IMR-90 (cell line): ENCODE measurements at regions not wholly inside any gene's neighbourhood (a gene's known extent, or its start where the extent isn't known, plus 50 kb on each side); places are given as distances from the start of the nearest gene placed in this dataset.

ENCODE experiments used
- ATAC-seq: fragments of 200-7000 bp; cut with Tn5 transposase; 2 replicates; pipeline ENCODE4 v1.9.1; 2020; ENCODE audit warnings: low read depth, mild to moderate bottlenecking, moderate library complexity
- BruUV-seq: library from RNA; stranded (reverse); fragments of 400-500 nt; replicated peaks from 2 replicates; lab custom pipeline; 2021; lab: Mats Ljungman, UMichigan
- CTCF ChIA-PET: fragments of 300-600 bp; formaldehyde crosslinking; extraction: SDS; loops from one replicate; lab custom pipeline; 2021; ENCODE audit warnings: antibody characterized with exemption; lab: Yijun Ruan, JAX
- POLR2A ChIA-PET: fragments of 300-600 bp; sonication (Branson Sonifier 250); formaldehyde crosslinking; loops from one replicate; lab custom pipeline; 2022; ENCODE audit warnings: antibody characterized with exemption; ENCODE audit not compliant: unreplicated experiment; lab: Charles Lee
- DNase-seq: peaks from one replicate; pipeline ENCODE4 v3.0.0; 2013
- H2AFZ ChIP-seq: replicated peaks from 2 replicates; pipeline ENCODE3; 2013; ENCODE audit warnings: low read length, mild to moderate bottlenecking; ENCODE audit not compliant: poor library complexity
- H2AK5ac ChIP-seq: 2 replicates; pipeline ENCODE4 v1.6.1; 2013; ENCODE audit warnings: low read depth, low read length, inconsistent platforms
- H2AK9ac ChIP-seq: replicated peaks from 2 replicates; pipeline ENCODE3; 2013; ENCODE audit warnings: mild to moderate bottlenecking, low read depth, low read length, moderate library complexity; ENCODE audit not compliant: poor library complexity
- H2BK120ac ChIP-seq: 2 replicates; pipeline ENCODE4 v1.6.1; 2013; ENCODE audit warnings: low read depth, low read length, inconsistent platforms
- H2BK15ac ChIP-seq: 3 replicates; pipeline ENCODE4 v1.6.1; 2013; ENCODE audit warnings: low read depth, low read length, inconsistent platforms
- H2BK20ac ChIP-seq: 2 replicates; pipeline ENCODE4 v1.6.1; 2013; ENCODE audit warnings: low read depth, mild to moderate bottlenecking, inconsistent platforms, low read length, moderate library complexity
- H2BK5ac ChIP-seq: 2 replicates; pipeline ENCODE4 v1.6.1; 2013; ENCODE audit warnings: mild to moderate bottlenecking, low read depth, low read length, inconsistent platforms; ENCODE audit not compliant: poor library complexity, severe bottlenecking
- H3K14ac ChIP-seq: replicated peaks from 2 replicates; pipeline ENCODE4 v1.6.1; 2013; ENCODE audit warnings: low read depth, low read length, inconsistent platforms
- H3K18ac ChIP-seq: 2 replicates; pipeline ENCODE4 v1.6.1; 2013; ENCODE audit warnings: low read depth, low read length, control low read depth
- H3K23ac ChIP-seq: 2 replicates; pipeline ENCODE4 v1.6.1; 2013; ENCODE audit warnings: low read depth, low read length, inconsistent platforms
- H3K27ac ChIP-seq: 2 replicates; pipeline ENCODE4 v1.5.1; 2013; ENCODE audit warnings: mild to moderate bottlenecking, control low read depth, low read length; ENCODE audit not compliant: insufficient read depth
- H3K27me3 ChIP-seq: 2 replicates; pipeline ENCODE4 v1.6.1; 2013; ENCODE audit warnings: low read length; ENCODE audit not compliant: control insufficient read depth, insufficient read depth
- H3K36me3 ChIP-seq: 2 replicates; pipeline ENCODE4 v1.6.1; 2013; ENCODE audit warnings: low read length, mixed read lengths; ENCODE audit not compliant: control insufficient read depth, insufficient read depth
- H3K4ac ChIP-seq: 2 replicates; pipeline ENCODE4 v1.6.1; 2013; ENCODE audit warnings: low read depth, low read length, inconsistent platforms
- H3K4me1 ChIP-seq: 2 replicates; pipeline ENCODE4 v1.6.1; 2013; ENCODE audit warnings: low read length, mixed read lengths; ENCODE audit not compliant: control insufficient read depth, insufficient read depth
- H3K4me2 ChIP-seq: 2 replicates; pipeline ENCODE4 v1.6.1; 2013; ENCODE audit warnings: low read depth, mild to moderate bottlenecking, control low read depth, low read length, moderate library complexity
- H3K4me3 ChIP-seq: 2 replicates; pipeline ENCODE4 v1.5.1; 2013; ENCODE audit warnings: low read depth, mild to moderate bottlenecking, control low read depth, low read length, moderate library complexity; ENCODE audit not compliant: insufficient read depth
- H3K56ac ChIP-seq: 2 replicates; pipeline ENCODE4 v1.6.1; 2013; ENCODE audit warnings: low read length, inconsistent platforms; ENCODE audit not compliant: insufficient read depth; ENCODE audit errors: extremely low read depth
- H3K79me1 ChIP-seq, 2 experiments: 2 replicates each; pipeline ENCODE4 v1.6.1; 2013; ENCODE audit warnings: low read length in 2 of 2, inconsistent platforms in 1 of 2, low read depth in 1 of 2
- H3K9ac ChIP-seq: 2 replicates; pipeline ENCODE4 v1.6.1; 2013; ENCODE audit warnings: low read depth, low read length, control low read depth
- H3K9me1 ChIP-seq: 2 replicates; pipeline ENCODE4 v1.6.1; 2013; ENCODE audit warnings: low read length, inconsistent platforms; ENCODE audit not compliant: insufficient read depth
- H3K9me3 ChIP-seq: 2 replicates; pipeline ENCODE4 v1.6.1; 2013; ENCODE audit warnings: low read length; ENCODE audit not compliant: control insufficient read depth, insufficient read depth
- H4K20me1 ChIP-seq: 2 replicates; pipeline ENCODE4 v1.6.1; 2013; ENCODE audit warnings: low read length, inconsistent platforms; ENCODE audit not compliant: insufficient read depth
- H4K5ac ChIP-seq: 2 replicates; pipeline ENCODE4 v1.6.1; 2013; ENCODE audit warnings: mild to moderate bottlenecking, low read depth, low read length, control low read depth
- H4K8ac ChIP-seq, 2 experiments: 2 replicates each; pipeline ENCODE4 v1.6.1; 2013; ENCODE audit warnings: low read depth in 2 of 2, low read length in 2 of 2, control low read depth in 1 of 2, inconsistent platforms in 1 of 2
- H4K91ac ChIP-seq: 2 replicates; pipeline ENCODE4 v1.6.1; 2013; ENCODE audit warnings: low read depth, low read length, inconsistent platforms; ENCODE audit not compliant: insufficient read depth
- BHLHE40 ChIP-seq: fragments of 150-350 bp; IDR thresholded peaks from 2 replicates; pipeline ENCODE4 v1.6.1; 2016; ENCODE audit warnings: mild to moderate bottlenecking, low read depth, low read length
- CEBPB ChIP-seq: IDR thresholded peaks from 2 replicates; pipeline ENCODE4 v1.6.1; 2012; ENCODE audit warnings: low read depth, low read length, improper control_type of control experiment
- CHD1 ChIP-seq: IDR thresholded peaks from 2 replicates; pipeline ENCODE4 v1.6.1; 2012; ENCODE audit warnings: low read depth, low read length, improper control_type of control experiment
- CTCF ChIP-seq: conservative IDR thresholded peaks from 2 replicates; pipeline ENCODE4 v1.5.1; 2012; ENCODE audit warnings: mild to moderate bottlenecking, low read depth, low read length, improper control_type of control experiment
- ELK1 ChIP-seq: fragments of 150-350 bp; IDR thresholded peaks from 2 replicates; pipeline ENCODE4 v1.6.1; 2016; ENCODE audit warnings: low read depth, mild to moderate bottlenecking, low read length, moderate library complexity, borderline replicate concordance
- FOS ChIP-seq: fragments of 150-350 bp; IDR thresholded peaks from 2 replicates; pipeline ENCODE4 v1.6.1; 2016; ENCODE audit warnings: low read depth, low read length
- MAFK ChIP-seq: IDR thresholded peaks from 2 replicates; pipeline ENCODE4 v1.6.1; 2012; ENCODE audit warnings: low read depth, low read length, improper control_type of control experiment
- MAZ ChIP-seq: IDR thresholded peaks from 2 replicates; pipeline ENCODE4 v1.6.1; 2012; ENCODE audit warnings: low read depth, mild to moderate bottlenecking, low read length, improper control_type of control experiment, moderate library complexity, borderline replicate concordance
- MXI1 ChIP-seq: IDR thresholded peaks from 2 replicates; pipeline ENCODE4 v1.6.1; 2012; ENCODE audit warnings: low read depth, mild to moderate bottlenecking, low read length, moderate library complexity, borderline replicate concordance
- NFE2L2 ChIP-seq: fragments of 150-350 bp; IDR thresholded peaks from 2 replicates; pipeline ENCODE4 v1.6.1; 2016; ENCODE audit warnings: low read depth, mild to moderate bottlenecking, low read length
- POLR2A ChIP-seq: IDR thresholded peaks from 2 replicates; pipeline ENCODE4 v1.6.1; 2012; ENCODE audit warnings: mild to moderate bottlenecking, low read depth, low read length
- RAD21 ChIP-seq: IDR thresholded peaks from 2 replicates; pipeline ENCODE4 v1.6.1; 2012; ENCODE audit warnings: low read length, improper control_type of control experiment
- RCOR1 ChIP-seq: IDR thresholded peaks from 2 replicates; pipeline ENCODE4 v1.6.1; 2012; ENCODE audit warnings: mild to moderate bottlenecking, low read length, improper control_type of control experiment; ENCODE audit not compliant: insufficient replicate concordance
- RFX5 ChIP-seq: IDR thresholded peaks from 2 replicates; pipeline ENCODE4 v1.8.0; 2012; ENCODE audit warnings: low read depth, mild to moderate bottlenecking, low read length, moderate library complexity
- SMC3 ChIP-seq: fragments of 150-350 bp; IDR thresholded peaks from 2 replicates; pipeline ENCODE4 v1.6.1; 2016; ENCODE audit warnings: low read depth, mild to moderate bottlenecking, antibody characterized with exemption, low read length, moderate library complexity
- USF2 ChIP-seq: fragments of 150-350 bp; IDR thresholded peaks from 2 replicates; pipeline ENCODE4 v1.6.1; 2017; ENCODE audit warnings: mild to moderate bottlenecking, antibody characterized with exemption, low read length, low read depth
- dilution Hi-C: fragments of 300-500 bp; cut with HindIII; formaldehyde crosslinking; loops from one replicate; pipeline ENCODE4 v1.14.3; 2018; ENCODE audit warnings: low sequenced_read_pairs; ENCODE audit not compliant: unreplicated experiment
- in situ Hi-C: fragments of 300-500 bp; cut with MboI; formaldehyde crosslinking; loops from 3 replicates; pipeline ENCODE4 v1.14.3; 2019; ENCODE audit warnings: low sequenced_read_pairs, inconsistent platforms, mixed read lengths
- intact Hi-C: fragments of 100-400 bp; cut with micrococcal nuclease; formaldehyde crosslinking; loops from 2 replicates; pipeline ENCODE4 v1.10.0; 2022

GRCh38 chr13:76823969-76824368 is 62.2 kb downstream of the KCTD12 start:
- no peaks in the 10 kb centered on the region for H3K9me3 ChIP-seq
- no peak overlapping the region for H2BK120ac ChIP-seq
- in situ Hi-C loops = no loop called here
- H3K4me3 ChIP-seq = no peak overlapping the region
- no peak overlapping the region for H3K4ac ChIP-seq
- H2BK15ac ChIP-seq = no peak overlapping the region
- H2AK9ac ChIP-seq = no peak overlapping the region
- intact Hi-C loops = no loop called here
- no peak overlapping the region for H3K4me2 ChIP-seq
- H4K91ac ChIP-seq = no peak overlapping the region
- TF ChIP-seq ELK1 (no peak), MAZ (no peak), BHLHE40 (no peak), RFX5 (no peak), RCOR1 (no peak), CTCF (no peak), MXI1 (no peak), FOS (no peak), USF2 (no peak), CEBPB (no peak), NFE2L2 (no peak), MAFK (no peak), SMC3 (no peak), POLR2A (no peak), CHD1 (no peak), RAD21 (no peak)
- H4K8ac ChIP-seq = no peak overlapping the region
- no peaks in the 10 kb centered on the region for H4K20me1 ChIP-seq
- no TSS peak for BruUV-seq
- DNase-seq (no peak), ATAC-seq (no peak)
- ChIA-PET POLR2A (no interaction called here), CTCF (no interaction called here)
- H3K27me3 ChIP-seq = peaks cover 2% of the 10 kb centered on the region
- no peak overlapping the region for H3K18ac ChIP-seq
- H3K9ac ChIP-seq = no peak overlapping the region
- no peak overlapping the region for H2AK5ac ChIP-seq
- no peaks in the 10 kb centered on the region for H3K36me3 ChIP-seq
- no peak overlapping the region for H2BK20ac ChIP-seq
- no peak overlapping the region for H2BK5ac ChIP-seq
- H3K56ac ChIP-seq = no peak overlapping the region
- dilution Hi-C loops = no loop called here
- H3K79me1 ChIP-seq = no peaks in the 10 kb centered on the region
- no peak overlapping the region for H2AFZ ChIP-seq
- no peak overlapping the region for H3K23ac ChIP-seq
- no peaks in the 10 kb centered on the region for H3K9me1 ChIP-seq
- H4K5ac ChIP-seq = no peak overlapping the region
- no peak overlapping the region for H3K14ac ChIP-seq
- H3K27ac ChIP-seq = no peak overlapping the region
- H3K4me1 ChIP-seq = peaks cover 6% of the 10 kb centered on the region
